NOMO-1 treated with dmso at 0.1 percent for 144 hours (cell line): ENCODE measurements at regions not wholly inside any gene's neighbourhood (a gene's known extent, or its start where the extent isn't known, plus 50 kb on each side); places are given as distances from the start of the nearest gene placed in this dataset.
"Not testable (repeated sequence)": the region's sequence is repeated elsewhere in the genome, so short reads cannot be mapped to it uniquely, and the experiment has no call there.

Experiments used
- DNase-seq: peaks from one replicate; lab custom pipeline; 2025; ENCODE audit not compliant: unreplicated experiment; lab: John Stamatoyannopoulos, UW

DNA sequence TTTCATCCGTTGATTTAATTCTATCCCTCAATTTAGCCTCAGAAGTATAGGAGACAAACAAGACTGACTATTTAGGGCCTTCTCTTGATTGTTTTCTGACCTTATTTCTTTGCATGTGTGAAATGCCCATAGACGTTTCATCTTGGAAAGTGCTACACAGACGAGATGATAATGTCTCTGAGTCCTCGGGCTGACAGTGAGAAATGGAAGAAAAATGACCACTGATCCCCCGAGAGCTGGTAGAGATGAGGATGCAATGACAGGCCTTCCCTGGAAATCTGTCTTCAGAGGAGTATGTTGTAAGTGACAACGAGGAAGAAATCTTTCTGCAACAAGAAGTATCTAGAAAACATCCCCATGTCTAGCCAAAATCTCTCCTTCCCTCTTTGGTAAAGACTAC, 522.9 kb downstream of the HAPSTR1 start:
- no peak for DNase-seq

DNA sequence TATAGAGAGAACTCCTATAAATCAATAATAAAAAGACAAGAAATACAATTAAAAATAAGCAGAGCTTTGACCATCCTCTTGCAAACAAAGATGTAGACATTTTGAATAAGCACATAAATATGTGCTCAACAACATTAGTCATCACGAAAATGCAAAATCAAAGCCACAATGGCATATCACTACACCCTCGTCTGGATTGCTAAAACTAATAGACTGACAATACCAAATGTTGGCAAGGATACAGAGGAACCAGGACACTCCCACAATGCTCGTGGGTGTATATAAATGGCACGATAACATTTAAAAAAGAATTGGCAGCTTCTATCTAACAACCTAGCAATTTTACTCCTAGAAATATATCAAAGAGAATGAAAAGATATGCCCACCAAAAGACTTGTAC, 530.8 kb downstream of the HAPSTR1 start:
- DNase-seq: no peak

DNA sequence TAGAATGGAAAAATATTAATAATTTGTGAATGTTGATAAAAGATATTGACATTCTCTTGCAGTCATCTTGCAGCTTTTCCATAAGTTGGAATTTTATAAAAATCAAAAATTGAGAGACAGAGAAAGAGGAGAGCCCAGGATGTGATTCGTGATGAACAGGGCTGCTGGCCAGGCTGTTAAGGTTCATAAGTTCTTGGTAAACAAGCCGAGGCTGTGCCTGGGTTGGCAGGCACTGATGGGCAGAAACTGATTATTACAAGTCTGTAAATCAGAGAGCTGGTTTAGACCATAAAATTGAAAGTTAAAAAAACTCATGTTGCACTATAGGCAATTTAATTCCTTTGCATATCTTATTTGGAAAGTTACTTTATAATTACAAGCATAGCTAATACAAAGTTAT, 533.7 kb downstream of the HAPSTR1 start:
- DNase-seq: no peak

DNA sequence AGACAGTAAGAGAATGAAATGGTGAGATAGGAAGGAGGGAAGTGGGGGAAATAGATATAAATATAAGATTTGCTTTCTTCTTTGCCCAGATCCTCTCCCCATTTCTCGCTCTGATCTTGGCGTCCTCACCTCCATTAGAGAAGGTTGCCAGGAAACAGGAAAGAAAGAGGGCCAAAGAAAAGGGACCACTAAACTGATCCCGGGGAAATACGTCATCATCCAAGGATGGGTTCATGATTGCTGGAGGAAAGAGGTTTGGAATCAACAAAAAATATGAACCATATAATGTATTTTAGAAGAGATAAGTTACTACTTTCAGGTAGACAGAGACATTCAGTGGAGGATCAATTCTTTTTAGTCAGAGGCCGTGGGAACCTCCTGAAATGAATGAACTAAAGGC, 536.0 kb downstream of the HAPSTR1 start:
- no peak for DNase-seq

GRCh38 chr16:9630119-9630518, 538.7 kb downstream of the HAPSTR1 start:
- DNase-seq: no peak

DNA sequence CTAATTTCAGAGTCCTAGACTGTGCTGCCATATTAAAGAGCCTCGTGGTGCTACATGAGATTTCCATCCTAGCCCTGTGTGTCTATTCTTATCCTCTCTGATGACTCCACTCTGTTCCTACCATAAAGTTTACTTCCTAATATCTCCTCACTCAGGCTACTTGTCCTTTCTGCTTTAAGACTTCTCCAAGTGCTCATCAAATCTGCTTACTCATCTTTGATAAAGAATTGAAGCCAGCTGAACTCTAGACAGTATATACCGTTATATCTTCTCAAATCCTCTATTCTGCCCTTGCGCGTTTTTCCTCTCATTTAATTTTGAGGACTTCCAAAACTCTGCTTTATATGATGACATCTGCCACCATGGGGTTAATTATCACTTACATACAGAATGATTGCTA, 539.5 kb downstream of the HAPSTR1 start:
- no peak for DNase-seq

- DNase-seq: no peak
Measured at GRCh38 chr16:9633844-9634243, 542.4 kb downstream of the HAPSTR1 start.

GRCh38 chr16:9635150-9635720, 543.8 kb downstream of the HAPSTR1 start:
- not testable (repeated sequence) for DNase-seq

DNA sequence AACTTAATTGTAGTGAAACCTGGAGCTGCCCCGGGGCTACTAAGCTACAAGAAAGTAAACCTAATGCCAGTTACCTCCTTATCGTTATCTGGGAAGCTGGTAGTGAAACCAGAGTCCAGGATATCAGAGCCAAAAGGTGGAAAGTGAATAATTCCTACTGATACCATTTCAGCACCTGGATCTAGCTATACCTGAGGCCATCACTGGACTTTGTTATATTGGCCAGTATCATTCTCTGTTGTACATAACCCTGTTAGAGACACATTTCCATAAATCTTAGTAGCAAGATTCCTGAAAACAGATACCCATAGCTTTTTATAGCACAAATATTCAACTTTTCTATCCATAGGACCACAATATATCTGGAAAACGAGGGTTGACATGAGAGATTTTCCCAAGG, 538.0 kb downstream of the GRIN2A start:
- no peak for DNase-seq

GRCh38 chr16:9645911-9646310, 536.3 kb downstream of the GRIN2A start:
- DNase-seq: no peak

DNA sequence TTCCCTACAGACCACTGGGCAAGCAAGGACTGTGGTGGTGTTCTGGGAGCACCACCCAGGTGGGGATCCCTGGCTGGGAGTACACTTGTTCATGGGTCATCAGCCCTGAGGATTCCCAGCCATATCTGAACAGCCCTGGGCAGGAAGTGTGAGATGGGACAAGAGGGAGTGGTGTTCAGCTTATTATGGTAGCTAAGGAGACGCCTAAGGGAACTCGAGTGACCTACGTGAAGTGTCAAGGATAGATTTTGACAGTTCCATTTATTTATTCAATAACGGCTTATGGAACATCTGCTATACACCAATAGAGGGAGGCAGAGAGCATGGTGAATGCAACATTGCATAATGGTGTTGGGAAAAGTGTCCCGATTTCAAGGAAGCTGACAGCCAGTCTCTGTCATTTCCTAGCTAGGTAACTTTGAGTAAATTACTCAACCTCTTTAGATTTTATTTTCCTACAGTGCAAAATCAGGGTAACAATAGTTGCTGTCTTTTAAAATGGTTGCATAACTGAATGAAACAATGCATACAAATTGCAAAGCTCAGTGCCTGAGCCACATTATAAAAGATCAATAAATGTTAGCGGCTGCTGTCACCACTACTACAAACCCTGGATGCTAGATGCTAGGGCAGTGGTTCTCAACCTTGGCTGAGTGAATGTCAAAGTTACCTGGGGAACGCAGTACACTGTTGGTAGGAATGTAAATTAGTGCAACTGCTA, 534.1 kb downstream of the GRIN2A start:
- DNase-seq: no peak

DNA sequence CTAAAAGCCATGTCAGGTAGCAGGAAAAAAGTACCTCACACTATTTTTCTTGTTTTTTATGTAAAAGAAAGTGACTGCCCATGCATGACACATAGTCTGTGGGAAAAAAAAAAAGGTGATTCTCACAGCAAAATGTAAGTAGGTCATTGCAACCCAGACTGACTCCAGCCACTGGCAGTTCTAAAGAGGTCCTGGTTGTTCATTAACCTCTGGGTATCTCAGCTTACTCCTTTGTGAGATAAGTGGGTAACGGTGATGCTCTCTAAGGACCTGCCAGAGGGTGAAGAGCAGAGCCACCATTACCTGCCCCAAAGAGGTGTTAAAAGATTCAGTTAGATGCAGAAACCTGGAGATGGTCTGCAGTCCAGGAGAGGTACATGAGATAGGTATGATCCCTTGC, 531.9 kb downstream of the GRIN2A start:
- no peak for DNase-seq

GRCh38 chr16:9655051-9655450, 527.2 kb downstream of the GRIN2A start:
- no peak for DNase-seq

- DNase-seq: no peak
Measured at GRCh38 chr16:9657641-9658040, 524.6 kb downstream of the GRIN2A start.

GRCh38 chr16:9658164-9658563, 524.1 kb downstream of the GRIN2A start:
- DNase-seq: no peak

DNA sequence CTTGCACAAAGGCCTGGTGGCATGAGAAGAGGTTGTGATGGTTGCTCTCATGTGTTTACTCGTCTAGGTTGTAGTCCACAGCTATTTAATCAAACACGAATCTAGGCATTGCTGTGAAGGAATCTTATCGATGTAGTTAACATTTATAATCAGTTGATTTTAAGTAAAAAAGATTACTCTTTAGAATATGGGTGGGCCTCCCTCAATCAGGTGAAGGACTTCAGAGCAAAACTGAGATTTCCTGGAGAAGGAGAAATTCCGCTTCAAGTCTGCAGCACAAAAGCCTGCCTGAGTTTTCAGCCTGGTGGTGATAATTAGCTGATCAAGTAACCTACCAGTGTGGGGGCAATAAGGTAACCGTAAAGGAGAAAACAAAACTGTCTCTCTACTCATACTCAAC, 523.6 kb downstream of the GRIN2A start:
- DNase-seq: no peak

DNA sequence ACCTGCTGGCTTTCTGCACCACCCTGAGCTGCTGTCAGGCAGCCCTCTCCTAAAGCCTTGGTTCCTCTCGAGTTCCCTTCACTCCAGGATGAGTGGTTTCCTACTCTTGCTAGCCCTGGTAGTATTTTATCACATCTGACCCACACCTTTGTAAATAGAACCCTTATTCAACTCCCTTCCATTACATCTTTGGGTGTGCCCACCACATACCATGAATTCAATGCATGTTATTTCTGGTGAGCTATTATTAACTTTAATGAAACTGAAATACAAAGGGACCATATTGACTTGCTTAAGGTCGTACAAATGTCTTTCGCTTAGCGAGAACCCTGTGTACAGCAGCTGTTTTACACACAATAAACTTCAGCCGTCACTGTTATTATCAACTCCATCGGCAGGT, 521.3 kb downstream of the GRIN2A start:
- no peak for DNase-seq

GRCh38 chr16:9661336-9662017, 520.8 kb downstream of the GRIN2A start:
- DNase-seq: no peak

GRCh38 chr16:9663588-9663987, 518.6 kb downstream of the GRIN2A start:
- DNase-seq: no peak

GRCh38 chr16:9665851-9666271, 516.4 kb downstream of the GRIN2A start:
- no peak for DNase-seq

GRCh38 chr16:9666834-9667480, 515.3 kb downstream of the GRIN2A start:
- no peak for DNase-seq

GRCh38 chr16:9670033-9670432, 512.2 kb downstream of the GRIN2A start:
- no peak for DNase-seq
